Right lobe of liver (tissue), 4 donors: ENCODE measurements at regions not wholly inside any gene's neighbourhood (a gene's known extent, or its start where the extent isn't known, plus 50 kb on each side); places are given as distances from the start of the nearest gene placed in this dataset.

ENCODE experiments used
- POLR2A ChIP-seq: fragments of 450-650 bp; IDR thresholded peaks from one replicate; pipeline ENCODE4 v1.6.1; 2017; ENCODE audit warnings: antibody characterized with exemption, mild to moderate bottlenecking
- TF ChIP-seq, protein P1 (sequence below), 4 donors: fragments of 200-600 bp in 3 of 4; fragments of 450-650 bp in 1 of 4; IDR thresholded peaks; one replicate each; pipeline versions ENCODE4 v1.5.1 to v1.8.0; 2016 to 2022; ENCODE audit warnings: antibody characterized with exemption in 4 of 4, mild to moderate bottlenecking in 2 of 4
- donor health status: DM: no; HTN: no; CAD: no.
- donor health status: DM: no; HTN: no; CAD: no.
- donor health status: DM: no; HTN: yes; CAD: no.

DNA sequence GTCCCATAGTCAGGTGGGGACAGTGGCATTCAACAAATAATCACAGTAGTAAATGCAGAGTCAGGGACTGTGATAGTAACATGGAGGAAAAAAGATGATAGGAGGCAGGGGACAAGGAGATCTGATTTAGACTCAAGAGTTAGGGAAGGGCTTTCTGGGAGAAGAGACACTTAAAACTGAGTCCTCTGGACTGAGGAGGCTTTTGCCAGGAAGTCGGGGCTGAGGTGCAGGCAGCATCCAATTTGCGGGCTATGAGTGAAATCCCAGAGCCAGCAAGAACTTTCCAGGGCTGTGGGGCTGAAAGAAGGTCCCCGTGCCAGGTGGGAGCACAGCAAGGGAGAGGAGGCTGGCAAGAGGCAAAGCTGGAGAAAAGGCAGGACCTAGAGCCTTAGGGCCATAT is 124.1 kb downstream of the KIF4B start:
- TF ChIP-seq POLR2A = no peak
- TF ChIP-seq, protein P1, sequence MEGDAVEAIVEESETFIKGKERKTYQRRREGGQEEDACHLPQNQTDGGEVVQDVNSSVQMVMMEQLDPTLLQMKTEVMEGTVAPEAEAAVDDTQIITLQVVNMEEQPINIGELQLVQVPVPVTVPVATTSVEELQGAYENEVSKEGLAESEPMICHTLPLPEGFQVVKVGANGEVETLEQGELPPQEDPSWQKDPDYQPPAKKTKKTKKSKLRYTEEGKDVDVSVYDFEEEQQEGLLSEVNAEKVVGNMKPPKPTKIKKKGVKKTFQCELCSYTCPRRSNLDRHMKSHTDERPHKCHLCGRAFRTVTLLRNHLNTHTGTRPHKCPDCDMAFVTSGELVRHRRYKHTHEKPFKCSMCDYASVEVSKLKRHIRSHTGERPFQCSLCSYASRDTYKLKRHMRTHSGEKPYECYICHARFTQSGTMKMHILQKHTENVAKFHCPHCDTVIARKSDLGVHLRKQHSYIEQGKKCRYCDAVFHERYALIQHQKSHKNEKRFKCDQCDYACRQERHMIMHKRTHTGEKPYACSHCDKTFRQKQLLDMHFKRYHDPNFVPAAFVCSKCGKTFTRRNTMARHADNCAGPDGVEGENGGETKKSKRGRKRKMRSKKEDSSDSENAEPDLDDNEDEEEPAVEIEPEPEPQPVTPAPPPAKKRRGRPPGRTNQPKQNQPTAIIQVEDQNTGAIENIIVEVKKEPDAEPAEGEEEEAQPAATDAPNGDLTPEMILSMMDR (IDR thresholded peaks at IDR 0.05) = no peak
